DOHH2 (cell line): ENCODE measurements at regions not wholly inside any gene's neighbourhood (a gene's known extent, or its start where the extent isn't known, plus 50 kb on each side); places are given as distances from the start of the nearest gene placed in this dataset.

ENCODE experiments used
- H3F3A ChIP-seq: fragments of 200-600 bp; sonication (generic), shearing (Covaris generic); 2 replicates; pipeline ENCODE4 v1.6.0; 2016; ENCODE audit warnings: antibody characterized with exemption, mild to moderate bottlenecking; ENCODE audit not compliant: control insufficient read depth, insufficient read depth
- H3K27ac ChIP-seq: fragments of 200-600 bp; sonication (generic); 2 replicates; pipeline ENCODE4 v1.5.1; 2014; ENCODE audit warnings: low read depth, mild to moderate bottlenecking, low read length, moderate library complexity
- H3K27me3 ChIP-seq: fragments of 200-600 bp; sonication (generic); 2 replicates; pipeline ENCODE4 v1.6.1; 2014; ENCODE audit warnings: mild to moderate bottlenecking, low read length, mixed read lengths; ENCODE audit not compliant: control insufficient read depth
- H3K36me3 ChIP-seq: fragments of 200-600 bp; sonication (generic); 2 replicates; pipeline ENCODE4 v1.6.1; 2014; ENCODE audit warnings: mild to moderate bottlenecking, low read length, moderate library complexity, mixed read lengths; ENCODE audit not compliant: control insufficient read depth
- H3K4me1 ChIP-seq: fragments of 200-600 bp; sonication (generic); 2 replicates; pipeline ENCODE4 v1.6.1; 2014; ENCODE audit warnings: mild to moderate bottlenecking, low read length, mixed read lengths; ENCODE audit not compliant: control insufficient read depth
- H3K4me2 ChIP-seq: fragments of 200-600 bp; sonication (generic); 2 replicates; pipeline ENCODE4 v1.6.0; 2014; ENCODE audit warnings: mild to moderate bottlenecking, low read length, moderate library complexity
- H3K4me3 ChIP-seq: fragments of 200-600 bp; sonication (generic); 2 replicates; pipeline ENCODE4 v1.5.1; 2014; ENCODE audit warnings: mild to moderate bottlenecking, low read length, mixed read lengths
- H3K79me2 ChIP-seq: fragments of 200-600 bp; sonication (generic); 2 replicates; pipeline ENCODE4 v1.6.1; 2014; ENCODE audit warnings: mild to moderate bottlenecking, low read length, mixed read lengths; ENCODE audit not compliant: control insufficient read depth
- H3K9me2 ChIP-seq: fragments of 200-600 bp; sonication (generic); replicated peaks from 2 replicates; pipeline ENCODE4 v1.6.1; 2014; ENCODE audit warnings: mild to moderate bottlenecking, low read length, mixed read lengths; ENCODE audit not compliant: control insufficient read depth
- H3K9me3 ChIP-seq: fragments of 200-600 bp; sonication (generic); 2 replicates; pipeline ENCODE4 v1.6.1; 2014; ENCODE audit warnings: antibody characterized with exemption, low read length, mixed read lengths; ENCODE audit not compliant: control insufficient read depth, insufficient read depth
- H4K20me1 ChIP-seq: fragments of 200-600 bp; sonication (generic); 2 replicates; pipeline ENCODE4 v1.6.0; 2014; ENCODE audit warnings: low read depth, mild to moderate bottlenecking, antibody characterized with exemption, low read length, moderate library complexity; ENCODE audit not compliant: control insufficient read depth, insufficient read depth
- CTCF ChIP-seq: fragments of 200-600 bp; sonication (generic); IDR thresholded peaks from one replicate; pipeline ENCODE4 v1.5.1; 2014; ENCODE audit warnings: antibody characterized with exemption, mild to moderate bottlenecking, low read depth, low read length; ENCODE audit not compliant: poor library complexity, severe bottlenecking
- EZH2phosphoT487 ChIP-seq: fragments of 200-600 bp; sonication (generic); IDR thresholded peaks from 2 replicates; pipeline ENCODE4 v1.6.1; 2017; ENCODE audit warnings: borderline replicate concordance, mild to moderate bottlenecking, antibody characterized with exemption, low read length, moderate library complexity, mixed read lengths

GRCh38 chr14:85239791-85240190, 290.2 kb upstream of the FLRT2 start:
- Histone ChIP-seq H4K20me1 (no peaks in the 10 kb centered on the region), H3K27ac (no peak overlapping the region), H3K4me2 (no peak overlapping the region), H3K79me2 (no peaks in the 10 kb centered on the region), H3K9me3 (no peaks in the 10 kb centered on the region), H3K4me1 (no peaks in the 10 kb centered on the region), H3F3A (no peaks in the 10 kb centered on the region), H3K9me2 (no peaks in the 10 kb centered on the region), H3K36me3 (no peaks in the 10 kb centered on the region), H3K27me3 (no peaks in the 10 kb centered on the region), H3K4me3 (no peak overlapping the region)
- no peak for TF ChIP-seq EZH2phosphoT487
- no peak for TF ChIP-seq CTCF

GRCh38 chr14:85241022-85241855, 288.7 kb upstream of the FLRT2 start:
- no peaks in the 10 kb centered on the region for H4K20me1 ChIP-seq
- H3K36me3 ChIP-seq = no peaks in the 10 kb centered on the region
- H3K4me1 ChIP-seq = no peaks in the 10 kb centered on the region
- H3K79me2 ChIP-seq = no peaks in the 10 kb centered on the region
- H3F3A ChIP-seq = no peaks in the 10 kb centered on the region
- TF ChIP-seq EZH2phosphoT487 (no peak), CTCF (no peak)
- no peaks in the 10 kb centered on the region for H3K9me3 ChIP-seq
- H3K27me3 ChIP-seq = no peaks in the 10 kb centered on the region
- H3K4me3 ChIP-seq = no peak overlapping the region
- H3K9me2 ChIP-seq = no peaks in the 10 kb centered on the region
- H3K4me2 ChIP-seq = no peak overlapping the region
- no peak overlapping the region for H3K27ac ChIP-seq

- Histone ChIP-seq H3K9me2 (no peaks in the 10 kb centered on the region), H3K4me3 (no peak overlapping the region), H3K9me3 (no peaks in the 10 kb centered on the region), H3F3A (no peaks in the 10 kb centered on the region), H3K79me2 (no peaks in the 10 kb centered on the region), H4K20me1 (no peaks in the 10 kb centered on the region), H3K4me1 (no peaks in the 10 kb centered on the region), H3K4me2 (no peak overlapping the region), H3K27me3 (no peaks in the 10 kb centered on the region), H3K27ac (no peak overlapping the region), H3K36me3 (no peaks in the 10 kb centered on the region)
- TF ChIP-seq EZH2phosphoT487 = no peak
- no peak for TF ChIP-seq CTCF
Measured at GRCh38 chr14:85242666-85243065, 287.3 kb upstream of the FLRT2 start.
